Activated T-cell treated with anti-CD3 and anti-CD28 coated beads, Interleukin-2, amount 50 U/mL, for 1 hour (primary cell): ENCODE measurements at regions not wholly inside any gene's neighbourhood (a gene's known extent, or its start where the extent isn't known, plus 50 kb on each side); places are given as distances from the start of the nearest gene placed in this dataset.

Source experiments
- DNase-seq: peaks from one replicate; pipeline ENCODE4 v3.0.0-alpha.2; 2020

DNA sequence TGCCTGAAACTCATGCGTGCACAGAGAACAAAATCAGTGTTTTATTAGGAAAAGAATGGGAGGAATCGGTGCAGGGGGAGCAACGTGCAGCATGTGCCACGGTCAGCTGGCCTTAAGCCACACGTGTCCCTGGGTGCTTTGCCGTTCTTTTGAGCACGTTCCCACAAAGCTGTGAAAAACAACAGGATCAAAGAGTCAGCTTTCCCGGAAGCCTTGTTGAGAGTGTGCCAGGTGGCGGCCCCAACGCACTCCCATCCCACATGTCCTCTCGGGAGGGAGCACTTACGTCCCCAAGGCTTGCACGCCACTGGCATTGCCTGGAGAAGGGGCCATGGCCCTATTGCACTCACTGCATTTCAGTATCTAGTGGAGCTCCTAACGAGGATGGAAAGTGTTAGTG, 511.2 kb downstream of the EIPR1 start:
- no peak for DNase-seq

GRCh38 chr2:2862386-2862785, 515.2 kb downstream of the EIPR1 start:
- no peak for DNase-seq

DNA sequence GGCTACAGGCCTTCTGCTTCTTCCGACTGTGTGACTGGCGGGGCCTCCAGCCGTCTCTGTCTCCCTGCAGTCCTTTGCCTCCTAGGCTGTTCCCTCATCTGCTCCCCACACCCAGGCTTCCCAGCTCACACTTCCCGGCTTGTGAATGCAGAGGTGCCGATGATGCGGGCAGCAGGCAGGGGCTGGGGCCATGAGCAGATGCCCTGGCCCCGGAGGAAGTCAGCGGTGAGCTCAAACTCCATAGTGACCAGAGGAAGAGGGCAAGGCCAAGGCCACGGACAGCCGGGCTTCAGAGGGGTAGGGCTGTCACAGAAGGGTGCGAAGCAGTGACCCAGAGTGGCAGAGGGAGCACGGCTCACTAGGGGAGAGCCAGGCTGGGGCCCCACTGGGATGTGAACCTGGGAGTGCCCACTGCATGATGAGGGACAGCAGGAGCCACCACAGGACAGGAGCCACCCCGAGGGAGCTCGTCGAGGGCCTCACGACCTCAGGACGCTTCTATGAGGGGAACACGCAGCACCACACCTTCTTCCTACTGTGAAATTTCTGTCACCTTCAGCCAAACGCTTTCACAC, 515.9 kb downstream of the EIPR1 start:
- DNase-seq = no peak

GRCh38 chr2:2860589-2861300, 516.9 kb downstream of the EIPR1 start:
- DNase-seq = no peak

DNA sequence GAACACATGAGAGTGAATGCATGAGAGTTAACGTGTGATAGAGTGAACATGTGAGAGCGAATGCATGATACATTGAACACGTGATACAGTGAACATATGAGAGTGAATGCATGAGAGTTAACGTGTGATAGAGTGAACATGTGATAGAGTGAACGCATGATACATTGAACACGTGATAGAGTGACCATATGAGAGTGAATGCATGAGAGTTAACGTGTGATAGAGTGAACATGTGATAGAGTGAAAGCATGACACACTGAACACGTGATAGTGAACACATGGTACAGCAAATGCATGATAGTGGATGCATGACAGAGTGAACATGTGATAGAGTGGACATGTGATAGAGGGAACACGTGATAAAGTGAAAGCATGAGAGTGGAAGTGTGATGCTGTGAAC, 517.9 kb downstream of the EIPR1 start:
- no peak for DNase-seq

DNA sequence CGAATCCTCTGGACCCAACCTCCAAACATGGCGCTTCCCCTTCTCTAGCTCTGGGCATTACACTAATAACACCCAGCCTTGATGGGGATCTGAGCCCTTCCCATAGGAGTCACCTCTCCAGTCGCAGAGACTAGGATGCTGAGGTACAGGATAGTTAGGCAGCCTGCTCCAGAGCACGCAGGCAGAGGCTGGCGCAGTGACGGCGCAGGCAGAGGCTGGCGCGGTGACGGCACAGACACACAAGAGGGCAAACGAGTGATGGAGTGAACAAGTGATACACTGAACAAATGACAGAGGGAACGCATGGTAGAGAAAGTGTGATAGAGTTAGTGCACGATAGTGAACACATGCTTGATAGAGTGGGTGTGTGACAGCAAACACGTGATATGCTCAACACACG, 518.5 kb downstream of the EIPR1 start:
- DNase-seq = no peak

- DNase-seq = no peak
Observed at GRCh38 chr2:2856723-2857415, 520.7 kb downstream of the EIPR1 start.

GRCh38 chr2:2855297-2855696, 522.3 kb downstream of the EIPR1 start:
- no peak for DNase-seq

- no peak for DNase-seq
Observed at GRCh38 chr2:2853346-2853745, 522.3 kb upstream of the MYT1L start.

DNA sequence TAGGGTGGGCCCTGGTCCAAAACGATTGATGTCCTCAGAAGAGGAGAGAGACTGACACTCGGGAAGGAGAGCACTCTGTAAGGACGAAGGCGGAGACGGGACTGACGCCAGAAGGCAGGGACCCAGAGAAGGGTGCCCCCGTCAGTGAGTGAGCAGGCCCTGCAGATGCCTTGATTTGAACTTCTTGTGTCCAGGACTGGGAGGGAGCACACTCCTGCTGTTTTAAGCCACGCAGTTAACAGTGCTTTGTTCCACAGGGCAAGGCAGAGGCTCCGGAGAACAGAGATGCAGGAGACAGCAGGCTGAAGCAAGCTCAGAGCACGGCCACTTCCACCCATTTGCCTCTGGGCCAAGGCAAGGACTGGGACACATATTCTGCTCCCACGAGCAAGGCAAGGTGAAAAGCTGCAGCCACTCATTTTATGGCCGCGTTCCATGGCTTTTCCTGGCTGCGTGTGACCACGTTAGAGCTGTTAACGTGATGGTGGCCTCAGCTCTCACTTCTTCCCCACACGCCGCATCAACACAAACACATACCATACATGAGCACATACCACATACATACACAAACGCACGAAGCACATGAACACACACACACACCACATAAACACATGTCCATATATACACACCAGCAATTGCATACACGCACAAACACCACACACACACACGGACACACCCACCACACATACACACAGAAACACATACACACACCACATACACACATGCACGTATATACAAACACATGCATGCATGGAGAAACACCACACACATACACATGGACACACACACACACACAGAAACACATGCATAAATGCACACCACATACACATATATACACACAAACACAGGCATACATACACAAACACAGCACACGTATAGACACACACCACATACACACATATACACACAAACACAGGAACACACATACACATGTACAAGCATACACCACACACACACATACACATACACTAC, 521.0 kb upstream of the MYT1L start:
- DNase-seq = no peak

DNA sequence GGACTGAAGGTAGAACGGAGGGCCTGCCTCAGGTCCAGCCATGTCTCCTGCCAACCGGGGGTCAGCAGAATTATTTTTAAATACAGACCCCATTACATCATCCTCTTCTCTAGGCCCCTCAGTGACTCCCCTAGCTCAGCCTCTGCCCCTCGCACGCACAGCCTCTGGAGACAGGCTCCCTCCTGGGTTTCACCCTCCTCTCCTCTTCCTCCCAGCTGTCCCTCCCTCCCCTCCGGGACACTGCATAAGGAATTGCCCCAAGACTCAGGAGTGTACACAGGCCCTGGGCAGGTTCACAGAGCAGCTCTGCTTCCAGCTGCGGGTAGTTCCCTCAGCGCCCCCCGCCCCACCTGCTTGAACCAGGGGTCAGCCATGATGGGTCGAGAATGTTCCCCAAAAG, 520.2 kb upstream of the MYT1L start:
- no peak for DNase-seq

DNA sequence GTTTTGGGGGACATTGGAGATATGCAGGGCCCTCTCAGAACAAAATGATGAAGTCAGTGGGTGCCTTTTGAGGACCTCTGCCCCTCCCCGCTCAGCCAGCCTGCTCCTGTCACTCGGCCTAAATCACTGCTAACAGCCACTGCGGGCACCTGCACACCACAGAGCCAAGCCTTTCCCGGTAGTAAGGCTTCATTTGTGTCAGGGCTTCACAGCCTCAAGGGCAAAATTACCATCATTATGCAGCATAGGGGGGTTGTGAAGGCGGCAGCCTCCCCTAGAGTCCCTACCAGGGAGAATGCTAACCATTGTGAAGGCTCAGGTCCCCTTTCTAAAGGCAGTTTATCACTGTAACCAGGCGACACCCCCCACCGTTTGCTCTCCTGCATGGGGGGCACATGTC, 519.8 kb upstream of the MYT1L start:
- no peak for DNase-seq

- DNase-seq = no peak
Observed at GRCh38 chr2:2850218-2850755, 519.2 kb upstream of the MYT1L start.

GRCh38 chr2:2849464-2850217, 518.6 kb upstream of the MYT1L start:
- no peak for DNase-seq

- DNase-seq = no peak
Observed at GRCh38 chr2:2848621-2849333, 517.7 kb upstream of the MYT1L start.

GRCh38 chr2:2848198-2848597, 517.1 kb upstream of the MYT1L start:
- no peak for DNase-seq

DNA sequence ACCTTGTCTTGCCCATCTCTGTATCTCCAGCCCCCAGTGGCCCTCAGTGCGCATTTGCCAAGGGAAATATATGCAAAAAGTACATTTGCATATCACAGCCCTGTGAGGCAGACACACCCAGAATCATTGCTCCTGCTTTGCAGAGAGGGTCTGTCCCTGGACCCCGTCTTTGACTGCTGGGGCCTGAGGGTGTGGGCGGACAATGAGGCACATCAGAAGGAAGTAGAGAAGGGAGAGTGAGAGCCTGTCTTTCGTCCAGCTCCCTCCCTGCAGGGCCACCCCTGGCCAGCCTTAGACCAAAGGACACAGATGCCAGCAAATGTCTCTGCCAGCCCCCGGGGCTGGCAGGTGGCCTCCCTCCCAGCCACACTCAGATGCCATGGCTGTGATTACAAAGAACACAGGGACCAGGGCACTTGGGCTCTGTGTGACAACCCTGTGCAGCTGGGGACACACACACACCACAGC, 516.2 kb upstream of the MYT1L start:
- no peak for DNase-seq

GRCh38 chr2:2846332-2847208, 515.5 kb upstream of the MYT1L start:
- no peak for DNase-seq

DNA sequence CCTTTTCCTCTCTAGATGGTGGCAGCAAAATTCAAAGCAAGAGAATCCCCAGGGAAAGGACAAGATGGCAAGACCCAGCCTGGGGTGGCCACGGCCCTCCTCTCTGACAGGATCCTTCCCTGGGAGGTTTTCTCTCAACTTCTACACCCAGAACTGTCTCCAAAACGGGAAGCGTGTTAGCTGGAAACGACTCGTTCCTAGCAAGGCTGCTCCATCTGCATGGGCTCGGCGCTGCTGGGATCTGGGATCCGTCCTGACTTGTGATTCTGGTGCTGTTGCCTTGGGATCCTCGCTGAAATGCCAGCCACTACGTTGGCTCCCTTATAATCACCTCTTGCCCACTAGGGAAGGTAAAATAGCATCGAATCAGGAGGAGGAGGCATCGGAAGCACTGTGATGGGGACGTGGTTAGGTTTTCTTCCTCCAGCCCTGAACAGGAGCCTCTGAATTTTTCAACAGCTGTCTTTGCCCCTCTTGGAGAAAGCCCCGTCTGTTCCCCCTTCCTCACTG, 514.8 kb upstream of the MYT1L start:
- DNase-seq = no peak

GRCh38 chr2:2845267-2845666, 514.2 kb upstream of the MYT1L start:
- DNase-seq = no peak
